ENCODE measurements at regions not wholly inside any gene's neighbourhood (a gene's known extent, or its start where the extent isn't known, plus 50 kb on each side); places are given as distances from the start of the nearest gene placed in this dataset.

DNA sequence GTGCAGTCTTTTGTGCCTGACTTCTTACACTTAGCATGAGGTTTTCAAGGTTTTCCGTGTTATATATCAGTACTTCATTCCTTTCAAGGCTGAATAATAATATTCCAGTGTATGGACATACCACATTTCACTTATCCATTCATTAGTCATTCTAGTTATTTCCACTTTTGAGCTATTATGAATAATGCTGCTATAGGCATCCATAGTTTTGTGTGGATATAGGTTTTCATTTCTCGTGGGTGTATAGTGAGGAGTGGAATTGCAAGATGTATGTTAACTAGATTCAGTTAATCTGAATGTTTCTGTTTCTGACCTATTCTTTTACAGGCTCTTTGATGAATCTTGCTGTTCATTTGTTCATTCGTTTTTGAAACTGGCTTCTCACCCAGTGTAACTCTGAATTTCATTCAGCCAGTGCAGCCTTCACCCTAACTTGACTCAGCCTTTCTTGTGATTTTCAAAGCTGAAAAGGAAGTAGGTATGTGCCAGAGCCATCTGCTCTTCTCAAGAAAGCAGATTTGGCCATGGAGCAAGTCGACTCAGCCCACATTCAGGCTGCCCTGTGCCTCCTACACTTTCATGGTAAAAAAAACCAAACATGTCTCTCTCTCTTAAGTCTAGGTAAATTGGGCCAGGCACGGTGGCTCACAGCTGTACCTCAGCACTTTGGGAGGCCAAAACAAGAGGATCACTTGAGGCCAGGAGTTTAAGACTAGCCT is 56.3 kb upstream of the NOCT start:
- no peak for TF ChIP-seq ARNTL (CRISPR knock-in tag; IDR thresholded peaks at IDR 0.05; ENCODE audit: borderline replicate concordance, low read depth)
- TF ChIP-seq, protein P1, sequence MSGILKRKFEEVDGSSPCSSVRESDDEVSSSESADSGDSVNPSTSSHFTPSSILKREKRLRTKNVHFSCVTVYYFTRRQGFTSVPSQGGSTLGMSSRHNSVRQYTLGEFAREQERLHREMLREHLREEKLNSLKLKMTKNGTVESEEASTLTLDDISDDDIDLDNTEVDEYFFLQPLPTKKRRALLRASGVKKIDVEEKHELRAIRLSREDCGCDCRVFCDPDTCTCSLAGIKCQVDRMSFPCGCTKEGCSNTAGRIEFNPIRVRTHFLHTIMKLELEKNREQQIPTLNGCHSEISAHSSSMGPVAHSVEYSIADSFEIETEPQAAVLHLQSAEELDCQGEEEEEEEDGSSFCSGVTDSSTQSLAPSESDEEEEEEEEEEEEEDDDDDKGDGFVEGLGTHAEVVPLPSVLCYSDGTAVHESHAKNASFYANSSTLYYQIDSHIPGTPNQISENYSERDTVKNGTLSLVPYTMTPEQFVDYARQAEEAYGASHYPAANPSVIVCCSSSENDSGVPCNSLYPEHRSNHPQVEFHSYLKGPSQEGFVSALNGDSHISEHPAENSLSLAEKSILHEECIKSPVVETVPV (CRISPR knock-in tag; IDR thresholded peaks at IDR 0.05) = no peak

All from SK-N-SH treated with all-trans-retinoic acid at 6 μM for 48 hours (cell line).